AG09309 (cell line): ENCODE measurements at regions not wholly inside any gene's neighbourhood (a gene's known extent, or its start where the extent isn't known, plus 50 kb on each side); places are given as distances from the start of the nearest gene placed in this dataset.
A peak's percentile ranks its signal among the peaks of the same experiment; 100 is the strongest.

ENCODE experiments used
- DNase-seq: peaks from one replicate; pipeline ENCODE4 v3.0.0-alpha.2; 2010; ENCODE audit warnings: low read depth
- H3K4me3 ChIP-seq: 2 replicates; pipeline ENCODE4 v1.5.1; 2011; ENCODE audit warnings: mild to moderate bottlenecking, low read depth, low read length, moderate library complexity; ENCODE audit not compliant: control insufficient read depth
- TF ChIP-seq, protein P1 (sequence below): IDR thresholded peaks from 2 replicates; pipeline ENCODE4 v1.5.1; 2011; ENCODE audit warnings: mild to moderate bottlenecking, low read depth, low read length, inconsistent platforms; ENCODE audit not compliant: insufficient read depth, control insufficient read depth; ENCODE audit errors: missing control alignments

DNA sequence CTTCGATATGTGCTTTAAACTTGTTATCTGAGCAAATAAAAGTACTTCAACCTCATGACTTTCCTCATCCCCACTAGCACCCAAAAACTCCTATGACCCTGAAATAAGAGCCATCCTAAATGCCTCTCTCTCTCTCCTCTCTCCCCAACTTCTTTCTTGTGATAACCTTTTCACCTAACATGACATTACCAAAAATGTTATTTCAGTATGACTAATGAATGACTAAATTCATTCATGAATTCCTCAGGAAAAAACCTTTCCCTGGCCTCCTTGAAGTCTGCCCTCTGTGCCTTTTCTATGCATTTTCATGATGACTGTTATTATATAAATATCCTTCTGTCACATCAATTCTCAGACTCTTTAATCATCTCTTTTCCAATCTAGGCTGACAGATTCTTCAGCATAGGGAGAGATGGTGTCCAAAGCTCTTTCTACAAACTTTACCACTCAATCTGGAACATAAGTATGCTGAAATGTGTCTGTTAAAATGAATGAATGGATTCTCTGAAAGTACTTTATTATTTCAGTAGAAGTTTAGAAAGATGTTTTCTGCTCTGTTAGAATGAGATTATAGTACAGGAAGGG, 114.3 kb upstream of the GGTLC1 start:
- TF ChIP-seq, protein P1, sequence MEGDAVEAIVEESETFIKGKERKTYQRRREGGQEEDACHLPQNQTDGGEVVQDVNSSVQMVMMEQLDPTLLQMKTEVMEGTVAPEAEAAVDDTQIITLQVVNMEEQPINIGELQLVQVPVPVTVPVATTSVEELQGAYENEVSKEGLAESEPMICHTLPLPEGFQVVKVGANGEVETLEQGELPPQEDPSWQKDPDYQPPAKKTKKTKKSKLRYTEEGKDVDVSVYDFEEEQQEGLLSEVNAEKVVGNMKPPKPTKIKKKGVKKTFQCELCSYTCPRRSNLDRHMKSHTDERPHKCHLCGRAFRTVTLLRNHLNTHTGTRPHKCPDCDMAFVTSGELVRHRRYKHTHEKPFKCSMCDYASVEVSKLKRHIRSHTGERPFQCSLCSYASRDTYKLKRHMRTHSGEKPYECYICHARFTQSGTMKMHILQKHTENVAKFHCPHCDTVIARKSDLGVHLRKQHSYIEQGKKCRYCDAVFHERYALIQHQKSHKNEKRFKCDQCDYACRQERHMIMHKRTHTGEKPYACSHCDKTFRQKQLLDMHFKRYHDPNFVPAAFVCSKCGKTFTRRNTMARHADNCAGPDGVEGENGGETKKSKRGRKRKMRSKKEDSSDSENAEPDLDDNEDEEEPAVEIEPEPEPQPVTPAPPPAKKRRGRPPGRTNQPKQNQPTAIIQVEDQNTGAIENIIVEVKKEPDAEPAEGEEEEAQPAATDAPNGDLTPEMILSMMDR: no peak
- DNase-seq: no peak

DNA sequence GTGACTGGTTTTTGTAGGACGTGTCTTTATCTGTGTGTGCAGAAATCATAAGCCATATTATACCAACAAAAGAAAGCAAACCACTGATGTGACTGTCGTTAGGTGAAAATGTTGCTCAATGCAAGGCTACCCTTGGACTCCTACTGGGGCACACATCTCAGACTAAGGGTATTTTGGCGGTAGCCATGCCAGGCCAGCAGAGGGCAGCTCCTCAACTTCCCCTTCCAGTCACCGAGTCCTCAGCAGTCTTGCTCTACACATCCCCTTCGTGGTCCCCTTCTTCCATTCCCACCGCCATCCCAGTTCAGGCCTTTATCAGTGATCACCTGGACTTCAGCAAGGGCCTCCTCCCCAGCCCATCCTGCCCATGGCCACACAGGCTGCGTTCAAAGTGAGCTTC, 113.7 kb upstream of the GGTLC1 start:
- no peak overlapping the region for H3K4me3 ChIP-seq
- TF ChIP-seq, protein P1: peak; percentile 38
- no peak for DNase-seq

More for the DNA sequence above, 114.3 kb upstream of the GGTLC1 start:
- no peak overlapping the region for H3K4me3 ChIP-seq

DNA sequence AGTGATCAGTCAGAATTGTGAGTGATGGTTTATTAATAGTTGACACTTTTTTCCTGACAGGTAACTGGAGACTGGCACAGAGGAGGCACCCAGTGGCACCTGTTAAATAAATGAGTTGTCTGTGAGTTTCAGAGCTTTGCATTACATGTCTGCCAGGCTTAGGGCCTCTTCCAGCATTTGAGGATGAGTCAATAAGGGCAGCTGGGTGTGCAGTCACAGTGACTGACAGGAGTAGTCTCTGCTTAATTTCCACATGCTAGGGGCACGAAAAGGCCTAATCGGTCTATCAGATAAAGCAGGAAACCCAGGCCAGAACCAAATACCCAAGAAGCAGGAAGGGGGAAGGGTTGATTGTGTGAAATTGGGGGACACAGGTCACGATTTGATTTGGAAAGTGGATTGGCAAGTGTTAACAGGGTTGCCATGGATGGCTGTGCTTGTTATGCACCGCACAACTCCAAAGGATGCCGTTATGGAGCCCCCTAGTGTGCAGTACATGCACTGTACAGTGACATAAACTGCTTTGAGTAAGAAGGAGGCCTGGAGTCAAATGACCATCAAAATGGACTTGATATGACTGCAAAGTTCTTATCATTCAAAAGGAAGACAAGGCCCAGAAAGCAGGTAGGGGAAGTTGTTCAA, 111.9 kb upstream of the GGTLC1 start:
- TF ChIP-seq, protein P1: peak; percentile 63
- peak; percentile 10 for DNase-seq
- H3K4me3 ChIP-seq: no peak overlapping the region

DNA sequence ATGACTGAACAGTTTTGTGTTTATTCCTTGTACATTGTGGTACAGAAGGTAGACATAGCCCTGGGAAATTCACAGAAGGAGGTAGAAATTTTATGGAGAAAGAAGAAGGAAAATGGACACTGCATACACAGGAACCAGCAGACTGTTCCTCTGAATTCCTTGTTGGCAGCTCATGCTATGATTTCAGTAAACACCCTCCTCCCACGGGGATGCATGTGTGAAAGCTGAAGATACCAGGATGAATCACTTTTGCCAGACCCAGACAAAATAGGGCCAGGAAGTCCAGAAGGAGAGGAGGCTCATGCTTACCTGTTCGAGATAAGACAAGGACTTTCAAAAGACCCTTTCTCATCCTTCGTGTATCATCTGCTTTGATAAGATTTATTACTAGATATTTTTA, 110.3 kb upstream of the GGTLC1 start:
- peak; percentile 18 for DNase-seq
- TF ChIP-seq, protein P1: no peak
- no peak overlapping the region for H3K4me3 ChIP-seq

DNA sequence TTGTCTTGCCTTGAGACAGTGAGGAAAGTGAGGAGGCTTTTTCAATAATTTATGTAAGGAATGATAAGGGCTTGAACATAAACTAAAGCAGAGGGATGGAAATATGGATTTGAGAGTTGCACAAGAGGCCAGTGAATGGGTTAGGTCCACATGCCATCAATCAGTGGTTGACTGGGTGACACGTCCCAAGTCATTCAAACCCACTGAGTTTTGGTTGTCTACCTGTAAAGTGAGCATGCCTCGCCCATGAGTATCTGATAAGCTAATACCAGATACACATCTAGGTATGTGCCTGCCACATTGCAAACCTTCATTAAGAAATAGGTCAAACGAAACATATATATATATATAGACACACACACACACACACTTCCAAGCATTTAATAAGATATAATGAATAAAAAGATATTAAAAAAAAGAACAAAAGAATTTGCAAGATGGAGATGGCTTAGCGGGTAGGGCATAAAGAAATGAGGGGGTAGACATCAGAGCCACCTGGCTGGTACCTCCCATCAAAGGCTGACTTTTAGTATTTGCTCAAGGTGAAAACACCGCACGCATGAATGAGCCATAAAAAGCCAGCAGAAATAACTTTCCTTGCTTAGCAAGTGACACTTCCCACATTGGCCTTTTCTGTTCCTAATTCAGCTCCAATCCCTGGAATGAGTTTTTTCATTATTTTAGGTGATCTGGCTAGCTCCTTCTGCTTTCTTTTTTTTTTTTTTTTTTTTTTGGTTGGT, 109.1 kb upstream of the GGTLC1 start:
- no peak overlapping the region for H3K4me3 ChIP-seq
- no peak for DNase-seq
- TF ChIP-seq, protein P1: no peak

DNA sequence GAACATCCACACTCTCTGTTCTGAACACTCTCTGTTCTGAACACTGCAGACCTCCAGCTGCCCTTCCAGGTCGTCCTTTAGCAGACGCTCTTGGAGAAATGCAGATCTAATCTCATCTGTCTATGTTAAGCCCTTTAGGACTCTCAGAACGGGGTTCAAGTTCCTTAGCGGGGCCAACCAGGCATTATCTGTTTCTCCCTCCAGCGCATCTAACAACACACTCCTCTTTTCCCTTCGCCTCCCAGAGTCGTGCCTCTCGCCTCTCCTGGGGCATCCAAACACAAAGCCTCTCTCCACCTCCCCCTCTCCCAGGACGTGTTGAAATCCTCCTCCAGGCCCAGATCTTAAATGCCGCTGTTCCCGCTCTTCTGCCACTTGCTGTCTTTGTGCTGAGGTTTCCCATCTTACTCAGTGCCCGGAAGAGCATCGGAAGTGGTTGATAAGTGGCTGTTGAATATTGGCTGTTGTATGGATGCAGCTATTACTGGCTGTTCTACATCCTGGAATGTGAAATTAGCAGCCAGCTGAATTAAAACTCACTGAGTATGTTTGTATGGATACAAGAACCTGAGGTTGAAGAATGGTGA, 108.4 kb upstream of the GGTLC1 start:
- TF ChIP-seq, protein P1: no peak
- DNase-seq: no peak
- no peak overlapping the region for H3K4me3 ChIP-seq
